DOHH2 (cell line): ENCODE measurements at regions not wholly inside any gene's neighbourhood (a gene's known extent, or its start where the extent isn't known, plus 50 kb on each side); places are given as distances from the start of the nearest gene placed in this dataset.

Source experiments
- H3F3A ChIP-seq: fragments of 200-600 bp; sonication (generic), shearing (Covaris generic); 2 replicates; pipeline ENCODE4 v1.6.0; 2016; ENCODE audit warnings: antibody characterized with exemption, mild to moderate bottlenecking; ENCODE audit not compliant: control insufficient read depth, insufficient read depth
- H3K27ac ChIP-seq: fragments of 200-600 bp; sonication (generic); 2 replicates; pipeline ENCODE4 v1.5.1; 2014; ENCODE audit warnings: low read depth, mild to moderate bottlenecking, low read length, moderate library complexity
- H3K27me3 ChIP-seq: fragments of 200-600 bp; sonication (generic); 2 replicates; pipeline ENCODE4 v1.6.1; 2014; ENCODE audit warnings: mild to moderate bottlenecking, low read length, mixed read lengths; ENCODE audit not compliant: control insufficient read depth
- H3K36me3 ChIP-seq: fragments of 200-600 bp; sonication (generic); 2 replicates; pipeline ENCODE4 v1.6.1; 2014; ENCODE audit warnings: mild to moderate bottlenecking, low read length, moderate library complexity, mixed read lengths; ENCODE audit not compliant: control insufficient read depth
- H3K4me1 ChIP-seq: fragments of 200-600 bp; sonication (generic); 2 replicates; pipeline ENCODE4 v1.6.1; 2014; ENCODE audit warnings: mild to moderate bottlenecking, low read length, mixed read lengths; ENCODE audit not compliant: control insufficient read depth
- H3K4me2 ChIP-seq: fragments of 200-600 bp; sonication (generic); 2 replicates; pipeline ENCODE4 v1.6.0; 2014; ENCODE audit warnings: mild to moderate bottlenecking, low read length, moderate library complexity
- H3K4me3 ChIP-seq: fragments of 200-600 bp; sonication (generic); 2 replicates; pipeline ENCODE4 v1.5.1; 2014; ENCODE audit warnings: mild to moderate bottlenecking, low read length, mixed read lengths
- H3K79me2 ChIP-seq: fragments of 200-600 bp; sonication (generic); 2 replicates; pipeline ENCODE4 v1.6.1; 2014; ENCODE audit warnings: mild to moderate bottlenecking, low read length, mixed read lengths; ENCODE audit not compliant: control insufficient read depth
- H3K9me2 ChIP-seq: fragments of 200-600 bp; sonication (generic); replicated peaks from 2 replicates; pipeline ENCODE4 v1.6.1; 2014; ENCODE audit warnings: mild to moderate bottlenecking, low read length, mixed read lengths; ENCODE audit not compliant: control insufficient read depth
- H3K9me3 ChIP-seq: fragments of 200-600 bp; sonication (generic); 2 replicates; pipeline ENCODE4 v1.6.1; 2014; ENCODE audit warnings: antibody characterized with exemption, low read length, mixed read lengths; ENCODE audit not compliant: control insufficient read depth, insufficient read depth
- H4K20me1 ChIP-seq: fragments of 200-600 bp; sonication (generic); 2 replicates; pipeline ENCODE4 v1.6.0; 2014; ENCODE audit warnings: low read depth, mild to moderate bottlenecking, antibody characterized with exemption, low read length, moderate library complexity; ENCODE audit not compliant: control insufficient read depth, insufficient read depth
- CTCF ChIP-seq: fragments of 200-600 bp; sonication (generic); IDR thresholded peaks from one replicate; pipeline ENCODE4 v1.5.1; 2014; ENCODE audit warnings: antibody characterized with exemption, mild to moderate bottlenecking, low read depth, low read length; ENCODE audit not compliant: poor library complexity, severe bottlenecking
- EZH2phosphoT487 ChIP-seq: fragments of 200-600 bp; sonication (generic); IDR thresholded peaks from 2 replicates; pipeline ENCODE4 v1.6.1; 2017; ENCODE audit warnings: borderline replicate concordance, mild to moderate bottlenecking, antibody characterized with exemption, low read length, moderate library complexity, mixed read lengths

GRCh38 chr12:75631831-75632230, 120.4 kb upstream of the KRR1 start:
- Histone ChIP-seq H3K27me3 (no peaks in the 10 kb centered on the region), H3K9me3 (no peaks in the 10 kb centered on the region), H3K36me3 (no peaks in the 10 kb centered on the region), H3K4me2 (no peak overlapping the region), H3K79me2 (no peaks in the 10 kb centered on the region), H3F3A (no peaks in the 10 kb centered on the region), H3K4me3 (no peak overlapping the region), H3K4me1 (peaks cover 6% of the 10 kb centered on the region), H3K27ac (no peak overlapping the region), H4K20me1 (no peaks in the 10 kb centered on the region), H3K9me2 (no peaks in the 10 kb centered on the region)
- TF ChIP-seq CTCF = no peak
- TF ChIP-seq EZH2phosphoT487 = no peak

- H3K27me3 ChIP-seq = no peaks in the 10 kb centered on the region
- H3K4me2 ChIP-seq = no peak overlapping the region
- no peak overlapping the region for H3K4me3 ChIP-seq
- H4K20me1 ChIP-seq = no peaks in the 10 kb centered on the region
- peaks cover 6% of the 10 kb centered on the region for H3K4me1 ChIP-seq
- H3K9me2 ChIP-seq = no peaks in the 10 kb centered on the region
- no peaks in the 10 kb centered on the region for H3K79me2 ChIP-seq
- H3F3A ChIP-seq = no peaks in the 10 kb centered on the region
- no peaks in the 10 kb centered on the region for H3K9me3 ChIP-seq
- H3K27ac ChIP-seq = no peak overlapping the region
- no peak for TF ChIP-seq EZH2phosphoT487
- no peak for TF ChIP-seq CTCF
- H3K36me3 ChIP-seq = no peaks in the 10 kb centered on the region
Measured at GRCh38 chr12:75630091-75630490, 118.7 kb upstream of the KRR1 start.

- Histone ChIP-seq H3K36me3 (no peaks in the 10 kb centered on the region), H4K20me1 (no peaks in the 10 kb centered on the region), H3K9me2 (no peaks in the 10 kb centered on the region), H3K4me1 (peaks cover 6% of the 10 kb centered on the region), H3K9me3 (no peaks in the 10 kb centered on the region), H3K4me2 (no peak overlapping the region), H3K27ac (no peak overlapping the region), H3K27me3 (no peaks in the 10 kb centered on the region), H3K79me2 (no peaks in the 10 kb centered on the region), H3K4me3 (no peak overlapping the region), H3F3A (no peaks in the 10 kb centered on the region)
- TF ChIP-seq EZH2phosphoT487 (no peak), CTCF (no peak)
Measured at GRCh38 chr12:75628916-75629315, 117.5 kb upstream of the KRR1 start.

GRCh38 chr12:75628511-75628910, 117.1 kb upstream of the KRR1 start:
- Histone ChIP-seq H3K4me3 (no peak overlapping the region), H3K27ac (no peak overlapping the region), H3F3A (no peaks in the 10 kb centered on the region), H3K9me3 (no peaks in the 10 kb centered on the region), H3K27me3 (no peaks in the 10 kb centered on the region), H3K36me3 (no peaks in the 10 kb centered on the region), H3K9me2 (no peaks in the 10 kb centered on the region), H3K4me1 (peaks cover 6% of the 10 kb centered on the region), H3K4me2 (no peak overlapping the region), H3K79me2 (no peaks in the 10 kb centered on the region), H4K20me1 (no peaks in the 10 kb centered on the region)
- no peak for TF ChIP-seq EZH2phosphoT487
- TF ChIP-seq CTCF = no peak
